Stimulated activated CD8-positive, alpha-beta memory T cell treated with anti-CD3 and anti-CD28 coated beads, Interleukin-2, amount 100 ng/mL, for 48 hours (primary cell): ENCODE measurements at regions not wholly inside any gene's neighbourhood (a gene's known extent, or its start where the extent isn't known, plus 50 kb on each side); places are given as distances from the start of the nearest gene placed in this dataset.

Experiments
- DNase-seq, 2 donors: peaks; one replicate each; pipeline ENCODE4 v3.0.0-alpha.2; 2020; ENCODE audit warnings: low read depth in 2 of 2

GRCh38 chr14:94924189-94924588, 154.3 kb upstream of the GSC start:
- DNase-seq, result no peak

- DNase-seq, result no peak
These were observed 153.9 kb upstream of the GSC start for GRCh38 chr14:94923786-94924185.

GRCh38 chr14:94922595-94923239, 152.8 kb upstream of the GSC start:
- DNase-seq, result no peak

- DNase-seq, result no peak
These were observed 152.1 kb upstream of the GSC start for GRCh38 chr14:94921882-94922585.

- DNase-seq, result no peak
These were observed 151.5 kb upstream of the GSC start for GRCh38 chr14:94921456-94921855.

- no peak for DNase-seq
These were observed 150.0 kb upstream of the GSC start for GRCh38 chr14:94919896-94920295.

GRCh38 chr14:94918896-94919295, 149.0 kb upstream of the GSC start:
- DNase-seq, result no peak

- no peak for DNase-seq
These were observed 147.2 kb upstream of the GSC start for GRCh38 chr14:94917041-94917600.

- DNase-seq, result no peak
These were observed 144.3 kb upstream of the GSC start for GRCh38 chr14:94914191-94914590.

GRCh38 chr14:94907626-94908261, 137.8 kb upstream of the GSC start:
- no peak for DNase-seq

- no peak for DNase-seq
These were observed 137.2 kb upstream of the GSC start for GRCh38 chr14:94906991-94907587.

GRCh38 chr14:94906577-94906976, 136.7 kb upstream of the GSC start:
- no peak for DNase-seq

GRCh38 chr14:94904636-94905035, 134.7 kb upstream of the GSC start:
- DNase-seq, result no peak

- DNase-seq, result no peak
These were observed 134.0 kb upstream of the GSC start for GRCh38 chr14:94903883-94904282.

- DNase-seq, result no peak
These were observed 133.4 kb upstream of the GSC start for GRCh38 chr14:94903338-94903737.

GRCh38 chr14:94897561-94897960, 127.6 kb upstream of the GSC start:
- no peak for DNase-seq

GRCh38 chr14:94897082-94897481, 127.2 kb upstream of the GSC start:
- DNase-seq, result no peak

- DNase-seq, result no peak
These were observed 123.7 kb upstream of the GSC start for GRCh38 chr14:94893411-94894160.

GRCh38 chr14:94890785-94891184, 120.9 kb upstream of the GSC start:
- no peak for DNase-seq

- no peak for DNase-seq
These were observed 119.8 kb upstream of the GSC start for GRCh38 chr14:94889520-94890312.

- DNase-seq, result no peak
These were observed 118.2 kb upstream of the GSC start for GRCh38 chr14:94888121-94888520.
